GM12878 (cell line): ENCODE measurements at regions not wholly inside any gene's neighbourhood (a gene's known extent, or its start where the extent isn't known, plus 50 kb on each side); places are given as distances from the start of the nearest gene placed in this dataset.

Source experiments
- ATAC-seq: fragments of 200-7000 bp; cut with Tn5 transposase; 3 replicates; pipeline ENCODE4 v1.9.1; 2020; ENCODE audit warnings: mild to moderate bottlenecking, moderate library complexity
- BruUV-seq: library from RNA; stranded (reverse); fragments of 400-500 nt; replicated peaks from 2 replicates; lab custom pipeline; 2021; lab: Mats Ljungman, UMichigan
- CTCF ChIA-PET: fragments of 300-600 bp; sonication (Branson Sonifier 250); formaldehyde crosslinking; extraction: SDS; loops from one replicate; lab custom pipeline; 2021; ENCODE audit warnings: inconsistent platforms; lab: Yijun Ruan, JAX
- POLR2A ChIA-PET: fragments of 350-600 bp; formaldehyde crosslinking; extraction: SDS; loops from one replicate; lab custom pipeline; 2021; ENCODE audit warnings: inconsistent platforms; lab: Charles Lee
- RAD21 ChIA-PET: fragments of 300-600 bp; sonication (Branson Sonifier 250); formaldehyde crosslinking; loops from one replicate; lab custom pipeline; 2023; ENCODE audit warnings: antibody characterized with exemption; ENCODE audit not compliant: unreplicated experiment; lab: Charles Lee
- SMC1A ChIA-PET: fragments of 300-600 bp; sonication (Branson Sonifier 250); formaldehyde crosslinking; loops from one replicate; lab custom pipeline; 2023; ENCODE audit not compliant: unreplicated experiment, uncharacterized antibody; lab: Charles Lee
- DNase-seq: peaks from one replicate; pipeline ENCODE4 v3.0.0-alpha.2; 2011; ENCODE audit warnings: low read depth, low spot score
- FAIRE-seq: peaks from 3 replicates; lab custom pipeline; 2011; peaks lifted over from hg19 to GRCh38; lab: Jason Lieb, UNC
- H2AFZ ChIP-seq: 2 replicates; pipeline ENCODE4 v1.6.0; 2011; ENCODE audit warnings: low read depth, low read length, control low read depth; ENCODE audit not compliant: control insufficient read depth
- H3K27ac ChIP-seq: 2 replicates; pipeline ENCODE4 v1.5.1; 2011; ENCODE audit warnings: control low read depth; ENCODE audit not compliant: control insufficient read depth, insufficient read depth
- H3K27me3 ChIP-seq, 2 experiments: replicated peaks in 1 of 2; 2 replicates each; pipeline versions ENCODE4 v1.6.0 to v1.6.1; 2011; ENCODE audit warnings: low read length in 1 of 2; ENCODE audit not compliant: control insufficient read depth in 2 of 2, insufficient read depth in 2 of 2
- H3K36me3 ChIP-seq, 2 experiments: 2 replicates each; pipeline ENCODE4 v1.5.1; 2011; ENCODE audit warnings: low read length in 1 of 2; ENCODE audit not compliant: control insufficient read depth in 2 of 2, insufficient read depth in 2 of 2
- H3K4me1 ChIP-seq: 2 replicates; pipeline ENCODE4 v1.6.1; 2011; ENCODE audit warnings: mild to moderate bottlenecking, low read length, moderate library complexity, mixed read lengths; ENCODE audit not compliant: control insufficient read depth, insufficient read depth
- H3K4me2 ChIP-seq: 2 replicates; pipeline ENCODE4 v1.6.0; 2011; ENCODE audit warnings: control low read depth; ENCODE audit not compliant: control insufficient read depth, insufficient read depth
- H3K4me3 ChIP-seq: fragments of 200-600 bp; sonication (generic); 2 replicates; pipeline ENCODE4 v1.5.1; 2016
- H3K79me2 ChIP-seq: 2 replicates; pipeline ENCODE4 v1.6.0; 2011; ENCODE audit warnings: low read length; ENCODE audit not compliant: control insufficient read depth, insufficient read depth
- H3K9ac ChIP-seq: 2 replicates; pipeline ENCODE4 v1.8.0; 2011; ENCODE audit warnings: low read length, control low read depth, mixed read lengths; ENCODE audit not compliant: control insufficient read depth, insufficient read depth
- H3K9me3 ChIP-seq: replicated peaks from 3 replicates; pipeline ENCODE4 v1.5.1; 2011; ENCODE audit warnings: mild to moderate bottlenecking, low read length; ENCODE audit not compliant: control insufficient read depth, insufficient read depth
- H4K20me1 ChIP-seq: 2 replicates; pipeline ENCODE4 v1.6.0; 2011; ENCODE audit not compliant: control insufficient read depth, insufficient read depth
- CHD4 ChIP-seq: fragments of 200-600 bp; sonication (generic); IDR thresholded peaks from 2 replicates; pipeline ENCODE4 v1.6.1; 2016; ENCODE audit warnings: mild to moderate bottlenecking
- CREM ChIP-seq: IDR thresholded peaks from 2 replicates; pipeline ENCODE4 v1.6.1; 2014; ENCODE audit warnings: antibody characterized with exemption, low read depth
- GABPA ChIP-seq: IDR thresholded peaks from 2 replicates; pipeline ENCODE4 v1.6.1; 2014; ENCODE audit warnings: antibody characterized with exemption, low read depth, mild to moderate bottlenecking, inconsistent platforms
- KDM1A ChIP-seq: fragments of 200-600 bp; sonication (generic); IDR thresholded peaks from 2 replicates; pipeline ENCODE4 v1.6.1; 2016; ENCODE audit warnings: borderline replicate concordance
- MXI1 ChIP-seq: fragments of 150-350 bp; IDR thresholded peaks from 2 replicates; pipeline ENCODE4 v1.6.1; 2011; ENCODE audit warnings: low read depth, mild to moderate bottlenecking, inconsistent platforms, low read length, improper control_type of control experiment
- PML ChIP-seq: IDR thresholded peaks from 2 replicates; pipeline ENCODE4 v1.6.1; 2012; ENCODE audit warnings: low read length, inconsistent platforms
- RB1 ChIP-seq: fragments of 450-650 bp; formaldehyde crosslinking; IDR thresholded peaks from 2 replicates; pipeline ENCODE4 v1.6.1; 2017; ENCODE audit warnings: mild to moderate bottlenecking, borderline replicate concordance
- RBBP5 ChIP-seq: fragments of 200-600 bp; sonication (generic); conservative IDR thresholded peaks from 2 replicates; pipeline ENCODE4 v1.6.1; 2016
- SMAD1 ChIP-seq: fragments of 450-650 bp; IDR thresholded peaks from 2 replicates; pipeline ENCODE4 v1.6.1; 2018; ENCODE audit warnings: mild to moderate bottlenecking, low read depth; ENCODE audit not compliant: partially characterized antibody
- SP1 ChIP-seq: IDR thresholded peaks from one replicate; pipeline ENCODE4 v1.6.1; 2011; ENCODE audit warnings: low read depth, low read length
- TAF1 ChIP-seq: IDR thresholded peaks from 2 replicates; pipeline ENCODE4 v1.6.1; 2011; ENCODE audit warnings: mild to moderate bottlenecking, low read depth, low read length, borderline replicate concordance
- ZNF384 ChIP-seq: IDR thresholded peaks from 2 replicates; pipeline ENCODE4 v1.6.1; 2012; ENCODE audit warnings: low read depth, mild to moderate bottlenecking, low read length, improper control_type of control experiment, borderline replicate concordance
- WGBS: methylation state at CpG from one replicate; pipeline ENCODE4 v1.1.6; 2016; ENCODE audit warnings: low lambda C conversion rate; ENCODE audit not compliant: insufficient replicate concordance, insufficient coverage; ENCODE audit errors: missing lambda C conversion rate; 5-methylcytosine and 5-hydroxymethylcytosine counted together
- in situ Hi-C: fragments of 300-500 bp; cut with MboI; formaldehyde crosslinking; loops from 9 replicates; pipeline ENCODE4 v1.14.3; 2018; ENCODE audit warnings: mixed read lengths
- intact Hi-C: fragments of 100-400 bp; cut with micrococcal nuclease; formaldehyde crosslinking; loops from one replicate; pipeline ENCODE4 v1.14.2; 2022; ENCODE audit not compliant: unreplicated experiment
- TF ChIP-seq, protein P1 (sequence below): IDR thresholded peaks from 2 replicates; pipeline ENCODE4 v1.6.1; 2012; ENCODE audit warnings: low read depth, low read length, improper control_type of control experiment
- TF ChIP-seq, protein P2 (sequence below): fragments of 450-650 bp; IDR thresholded peaks from 2 replicates; pipeline ENCODE4 v1.6.1; 2018; ENCODE audit warnings: borderline replicate concordance, mild to moderate bottlenecking; ENCODE audit not compliant: partially characterized antibody
- TF ChIP-seq, protein P3 (sequence below): fragments of 450-650 bp; formaldehyde crosslinking; IDR thresholded peaks from 2 replicates; pipeline ENCODE4 v1.4.0; 2020; ENCODE audit warnings: mild to moderate bottlenecking, moderate library complexity
- TF ChIP-seq, protein P4 (sequence below): IDR thresholded peaks from 2 replicates; pipeline ENCODE4 v1.6.1; 2011; ENCODE audit warnings: low read depth, mild to moderate bottlenecking, low read length, moderate library complexity, borderline replicate concordance; ENCODE audit errors: extremely low read depth

DNA sequence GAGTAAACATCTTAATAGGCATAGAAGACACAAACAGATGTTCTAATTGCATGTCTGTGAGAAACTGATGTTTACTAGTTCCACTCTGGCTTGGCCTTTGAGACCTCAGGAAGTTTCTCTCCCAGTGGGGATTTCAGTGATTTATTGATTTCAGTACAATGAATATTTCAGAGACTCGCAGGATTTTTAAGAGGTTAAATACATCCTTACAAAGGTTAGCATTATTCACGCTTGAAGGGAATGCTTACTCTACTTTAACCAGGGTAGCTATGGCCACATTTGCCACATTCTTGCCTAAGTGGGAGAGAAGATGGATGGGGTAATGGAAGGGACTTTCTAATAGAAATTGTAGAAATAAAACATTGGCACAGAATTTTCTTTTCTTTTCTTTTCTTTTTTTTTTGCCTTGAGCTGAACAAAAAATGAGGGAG lies 480.1 kb downstream of the SPRY1 start:
- H3K4me2 ChIP-seq: no peak overlapping the region
- intact Hi-C loops: no loop called here
- H3K27ac ChIP-seq: no peak overlapping the region
- no peak for FAIRE-seq
- H3K9ac ChIP-seq: no peak overlapping the region
- H3K79me2 ChIP-seq: no peaks in the 10 kb centered on the region
- ChIA-PET CTCF (no interaction called here), POLR2A (no interaction called here), SMC1A (interaction anchor here (1.2 kb wide), 1 partner anchor 20 kb away, joined by 3 read pairs; no protein-coding TSS in a partner anchor), RAD21 (no interaction called here)
- H2AFZ ChIP-seq: no peak overlapping the region
- no peaks in the 10 kb centered on the region for H3K4me1 ChIP-seq
- WGBS: 45% methylated on average over 2 of the region's 2 CpGs
- no peaks in the 10 kb centered on the region for H3K9me3 ChIP-seq
- no peaks in the 10 kb centered on the region for H3K27me3 ChIP-seq
- no peak overlapping the region for H3K4me3 ChIP-seq
- DNase-seq: no peak
- no peaks in the 10 kb centered on the region for H4K20me1 ChIP-seq
- ATAC-seq: no peak
- H3K36me3 ChIP-seq: no peaks in the 10 kb centered on the region
- in situ Hi-C loops: no loop called here
- BruUV-seq: no TSS peak
- TF ChIP-seq PML (no peak), MXI1 (no peak), SP1 (no peak), KDM1A (no peak), SMAD1 (no peak), RBBP5 (no peak), CHD4 (no peak), TAF1 (no peak), ZNF384 (no peak), GABPA (no peak), RB1 (no peak), CREM (no peak)
- TF ChIP-seq, protein P1, sequence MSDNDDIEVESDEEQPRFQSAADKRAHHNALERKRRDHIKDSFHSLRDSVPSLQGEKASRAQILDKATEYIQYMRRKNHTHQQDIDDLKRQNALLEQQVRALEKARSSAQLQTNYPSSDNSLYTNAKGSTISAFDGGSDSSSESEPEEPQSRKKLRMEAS: no peak
- TF ChIP-seq, protein P2, sequence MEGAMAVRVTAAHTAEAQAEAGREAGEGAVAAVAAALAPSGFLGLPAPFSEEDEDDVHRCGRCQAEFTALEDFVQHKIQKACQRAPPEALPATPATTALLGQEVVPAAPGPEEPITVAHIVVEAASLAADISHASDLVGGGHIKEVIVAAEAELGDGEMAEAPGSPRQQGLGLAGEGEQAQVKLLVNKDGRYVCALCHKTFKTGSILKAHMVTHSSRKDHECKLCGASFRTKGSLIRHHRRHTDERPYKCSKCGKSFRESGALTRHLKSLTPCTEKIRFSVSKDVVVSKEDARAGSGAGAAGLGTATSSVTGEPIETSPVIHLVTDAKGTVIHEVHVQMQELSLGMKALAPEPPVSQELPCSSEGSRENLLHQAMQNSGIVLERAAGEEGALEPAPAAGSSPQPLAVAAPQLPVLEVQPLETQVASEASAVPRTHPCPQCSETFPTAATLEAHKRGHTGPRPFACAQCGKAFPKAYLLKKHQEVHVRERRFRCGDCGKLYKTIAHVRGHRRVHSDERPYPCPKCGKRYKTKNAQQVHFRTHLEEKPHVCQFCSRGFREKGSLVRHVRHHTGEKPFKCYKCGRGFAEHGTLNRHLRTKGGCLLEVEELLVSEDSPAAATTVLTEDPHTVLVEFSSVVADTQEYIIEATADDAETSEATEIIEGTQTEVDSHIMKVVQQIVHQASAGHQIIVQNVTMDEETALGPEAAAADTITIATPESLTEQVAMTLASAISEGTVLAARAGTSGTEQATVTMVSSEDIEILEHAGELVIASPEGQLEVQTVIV: no peak
- TF ChIP-seq, protein P3, sequence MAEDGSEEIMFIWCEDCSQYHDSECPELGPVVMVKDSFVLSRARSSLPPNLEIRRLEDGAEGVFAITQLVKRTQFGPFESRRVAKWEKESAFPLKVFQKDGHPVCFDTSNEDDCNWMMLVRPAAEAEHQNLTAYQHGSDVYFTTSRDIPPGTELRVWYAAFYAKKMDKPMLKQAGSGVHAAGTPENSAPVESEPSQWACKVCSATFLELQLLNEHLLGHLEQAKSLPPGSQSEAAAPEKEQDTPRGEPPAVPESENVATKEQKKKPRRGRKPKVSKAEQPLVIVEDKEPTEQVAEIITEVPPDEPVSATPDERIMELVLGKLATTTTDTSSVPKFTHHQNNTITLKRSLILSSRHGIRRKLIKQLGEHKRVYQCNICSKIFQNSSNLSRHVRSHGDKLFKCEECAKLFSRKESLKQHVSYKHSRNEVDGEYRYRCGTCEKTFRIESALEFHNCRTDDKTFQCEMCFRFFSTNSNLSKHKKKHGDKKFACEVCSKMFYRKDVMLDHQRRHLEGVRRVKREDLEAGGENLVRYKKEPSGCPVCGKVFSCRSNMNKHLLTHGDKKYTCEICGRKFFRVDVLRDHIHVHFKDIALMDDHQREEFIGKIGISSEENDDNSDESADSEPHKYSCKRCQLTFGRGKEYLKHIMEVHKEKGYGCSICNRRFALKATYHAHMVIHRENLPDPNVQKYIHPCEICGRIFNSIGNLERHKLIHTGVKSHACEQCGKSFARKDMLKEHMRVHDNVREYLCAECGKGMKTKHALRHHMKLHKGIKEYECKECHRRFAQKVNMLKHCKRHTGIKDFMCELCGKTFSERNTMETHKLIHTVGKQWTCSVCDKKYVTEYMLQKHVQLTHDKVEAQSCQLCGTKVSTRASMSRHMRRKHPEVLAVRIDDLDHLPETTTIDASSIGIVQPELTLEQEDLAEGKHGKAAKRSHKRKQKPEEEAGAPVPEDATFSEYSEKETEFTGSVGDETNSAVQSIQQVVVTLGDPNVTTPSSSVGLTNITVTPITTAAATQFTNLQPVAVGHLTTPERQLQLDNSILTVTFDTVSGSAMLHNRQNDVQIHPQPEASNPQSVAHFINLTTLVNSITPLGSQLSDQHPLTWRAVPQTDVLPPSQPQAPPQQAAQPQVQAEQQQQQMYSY (CRISPR knock-in tag): no peak
- TF ChIP-seq, protein P4, sequence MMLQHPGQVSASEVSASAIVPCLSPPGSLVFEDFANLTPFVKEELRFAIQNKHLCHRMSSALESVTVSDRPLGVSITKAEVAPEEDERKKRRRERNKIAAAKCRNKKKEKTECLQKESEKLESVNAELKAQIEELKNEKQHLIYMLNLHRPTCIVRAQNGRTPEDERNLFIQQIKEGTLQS: no peak
